ENCODE measurements at regions not wholly inside any gene's neighbourhood (a gene's known extent, or its start where the extent isn't known, plus 50 kb on each side); places are given as distances from the start of the nearest gene placed in this dataset.

DNA sequence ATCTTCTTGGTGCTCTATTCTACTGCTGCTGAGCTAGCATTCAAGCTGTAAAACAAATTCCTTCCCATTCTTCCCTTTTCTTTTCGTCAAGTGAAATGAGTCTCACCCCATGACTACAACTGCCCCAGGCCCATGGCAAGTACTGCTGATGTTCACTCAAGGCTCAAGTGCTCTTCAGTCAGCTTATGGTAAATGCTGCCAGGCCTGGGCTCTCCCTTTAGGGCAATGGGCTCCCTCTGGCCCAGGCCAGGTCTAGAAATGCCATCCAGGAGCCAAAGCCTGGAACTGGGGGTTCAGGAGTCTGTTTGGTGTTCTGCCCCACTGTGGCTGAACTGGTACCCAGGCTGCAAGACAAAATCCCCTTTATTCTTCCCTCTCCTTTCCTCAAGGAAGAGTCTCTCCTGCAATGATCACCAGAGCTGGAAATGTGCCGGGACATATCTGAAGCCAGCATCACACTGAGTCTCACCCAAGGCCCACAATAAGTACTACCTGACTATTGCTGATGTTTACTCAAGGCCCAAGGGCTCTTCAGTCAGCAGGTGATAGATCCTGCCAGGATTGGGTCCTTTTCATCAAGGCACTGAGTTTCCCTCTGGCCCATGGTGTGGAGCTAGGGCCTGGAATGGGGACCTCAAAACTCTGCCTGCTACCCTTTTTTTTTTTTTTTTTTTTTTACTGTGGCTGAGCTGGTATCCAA lies 205.0 kb upstream of the STAC start:
- TF ChIP-seq, protein P1, sequence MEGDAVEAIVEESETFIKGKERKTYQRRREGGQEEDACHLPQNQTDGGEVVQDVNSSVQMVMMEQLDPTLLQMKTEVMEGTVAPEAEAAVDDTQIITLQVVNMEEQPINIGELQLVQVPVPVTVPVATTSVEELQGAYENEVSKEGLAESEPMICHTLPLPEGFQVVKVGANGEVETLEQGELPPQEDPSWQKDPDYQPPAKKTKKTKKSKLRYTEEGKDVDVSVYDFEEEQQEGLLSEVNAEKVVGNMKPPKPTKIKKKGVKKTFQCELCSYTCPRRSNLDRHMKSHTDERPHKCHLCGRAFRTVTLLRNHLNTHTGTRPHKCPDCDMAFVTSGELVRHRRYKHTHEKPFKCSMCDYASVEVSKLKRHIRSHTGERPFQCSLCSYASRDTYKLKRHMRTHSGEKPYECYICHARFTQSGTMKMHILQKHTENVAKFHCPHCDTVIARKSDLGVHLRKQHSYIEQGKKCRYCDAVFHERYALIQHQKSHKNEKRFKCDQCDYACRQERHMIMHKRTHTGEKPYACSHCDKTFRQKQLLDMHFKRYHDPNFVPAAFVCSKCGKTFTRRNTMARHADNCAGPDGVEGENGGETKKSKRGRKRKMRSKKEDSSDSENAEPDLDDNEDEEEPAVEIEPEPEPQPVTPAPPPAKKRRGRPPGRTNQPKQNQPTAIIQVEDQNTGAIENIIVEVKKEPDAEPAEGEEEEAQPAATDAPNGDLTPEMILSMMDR (IDR thresholded peaks at IDR 0.05), result no peak
- TF ChIP-seq POLR2A (IDR thresholded peaks at IDR 0.05), result no peak
